ENCODE measurements at regions not wholly inside any gene's neighbourhood (a gene's known extent, or its start where the extent isn't known, plus 50 kb on each side); places are given as distances from the start of the nearest gene placed in this dataset.
A peak's percentile ranks its signal among the peaks of the same experiment; 100 is the strongest.

- H3K27ac ChIP-seq, result no peak overlapping the region
- TF ChIP-seq, protein P1, sequence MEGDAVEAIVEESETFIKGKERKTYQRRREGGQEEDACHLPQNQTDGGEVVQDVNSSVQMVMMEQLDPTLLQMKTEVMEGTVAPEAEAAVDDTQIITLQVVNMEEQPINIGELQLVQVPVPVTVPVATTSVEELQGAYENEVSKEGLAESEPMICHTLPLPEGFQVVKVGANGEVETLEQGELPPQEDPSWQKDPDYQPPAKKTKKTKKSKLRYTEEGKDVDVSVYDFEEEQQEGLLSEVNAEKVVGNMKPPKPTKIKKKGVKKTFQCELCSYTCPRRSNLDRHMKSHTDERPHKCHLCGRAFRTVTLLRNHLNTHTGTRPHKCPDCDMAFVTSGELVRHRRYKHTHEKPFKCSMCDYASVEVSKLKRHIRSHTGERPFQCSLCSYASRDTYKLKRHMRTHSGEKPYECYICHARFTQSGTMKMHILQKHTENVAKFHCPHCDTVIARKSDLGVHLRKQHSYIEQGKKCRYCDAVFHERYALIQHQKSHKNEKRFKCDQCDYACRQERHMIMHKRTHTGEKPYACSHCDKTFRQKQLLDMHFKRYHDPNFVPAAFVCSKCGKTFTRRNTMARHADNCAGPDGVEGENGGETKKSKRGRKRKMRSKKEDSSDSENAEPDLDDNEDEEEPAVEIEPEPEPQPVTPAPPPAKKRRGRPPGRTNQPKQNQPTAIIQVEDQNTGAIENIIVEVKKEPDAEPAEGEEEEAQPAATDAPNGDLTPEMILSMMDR (IDR thresholded peaks at IDR 0.05; ENCODE audit: low read depth, low read length), result no peak
These were observed 265.3 kb upstream of the TGFBR2 start for GRCh38 chr3:30341079-30341478.

GRCh38 chr3:30341851-30342250 is 264.6 kb upstream of the TGFBR2 start:
- no peak overlapping the region for H3K4me3 ChIP-seq
- no peak overlapping the region for H3K27ac ChIP-seq
- H3K4me1 ChIP-seq (ENCODE audit: low read depth), result no peaks in the 10 kb centered on the region
- H3K9me3 ChIP-seq (ENCODE audit: low read depth), result no peaks in the 10 kb centered on the region
- TF ChIP-seq, protein P1 (IDR thresholded peaks at IDR 0.05; ENCODE audit: low read depth, low read length), result no peak
- H3K27me3 ChIP-seq, result no peaks in the 10 kb centered on the region
- no peak for DNase-seq (ENCODE audit: low read depth in 1 of 2, low spot score in 1 of 2)
- no peaks in the 10 kb centered on the region for H3K36me3 ChIP-seq

More at GRCh38 chr3:30341079-30341478, 265.3 kb upstream of the TGFBR2 start:
- no peaks in the 10 kb centered on the region for H3K27me3 ChIP-seq
- DNase-seq (ENCODE audit: low read depth in 1 of 2, low spot score in 1 of 2), result no peak
- no peaks in the 10 kb centered on the region for H3K36me3 ChIP-seq
- no peaks in the 10 kb centered on the region for H3K4me1 ChIP-seq (ENCODE audit: low read depth)
- H3K9me3 ChIP-seq (ENCODE audit: low read depth), result no peaks in the 10 kb centered on the region
- no peak overlapping the region for H3K4me3 ChIP-seq

GRCh38 chr3:30342318-30343060 is 263.9 kb upstream of the TGFBR2 start:
- peak in 1 of 2 donors; percentile 92 for DNase-seq (ENCODE audit: low read depth in 1 of 2, low spot score in 1 of 2)
- H3K27ac ChIP-seq, result no peak overlapping the region
- no peaks in the 10 kb centered on the region for H3K9me3 ChIP-seq (ENCODE audit: low read depth)
- no peak overlapping the region for H3K4me3 ChIP-seq
- H3K36me3 ChIP-seq, result no peaks in the 10 kb centered on the region
- no peaks in the 10 kb centered on the region for H3K4me1 ChIP-seq (ENCODE audit: low read depth)
- no peaks in the 10 kb centered on the region for H3K27me3 ChIP-seq
- TF ChIP-seq, protein P1 (IDR thresholded peaks at IDR 0.05; ENCODE audit: low read depth, low read length), result no peak

DNA sequence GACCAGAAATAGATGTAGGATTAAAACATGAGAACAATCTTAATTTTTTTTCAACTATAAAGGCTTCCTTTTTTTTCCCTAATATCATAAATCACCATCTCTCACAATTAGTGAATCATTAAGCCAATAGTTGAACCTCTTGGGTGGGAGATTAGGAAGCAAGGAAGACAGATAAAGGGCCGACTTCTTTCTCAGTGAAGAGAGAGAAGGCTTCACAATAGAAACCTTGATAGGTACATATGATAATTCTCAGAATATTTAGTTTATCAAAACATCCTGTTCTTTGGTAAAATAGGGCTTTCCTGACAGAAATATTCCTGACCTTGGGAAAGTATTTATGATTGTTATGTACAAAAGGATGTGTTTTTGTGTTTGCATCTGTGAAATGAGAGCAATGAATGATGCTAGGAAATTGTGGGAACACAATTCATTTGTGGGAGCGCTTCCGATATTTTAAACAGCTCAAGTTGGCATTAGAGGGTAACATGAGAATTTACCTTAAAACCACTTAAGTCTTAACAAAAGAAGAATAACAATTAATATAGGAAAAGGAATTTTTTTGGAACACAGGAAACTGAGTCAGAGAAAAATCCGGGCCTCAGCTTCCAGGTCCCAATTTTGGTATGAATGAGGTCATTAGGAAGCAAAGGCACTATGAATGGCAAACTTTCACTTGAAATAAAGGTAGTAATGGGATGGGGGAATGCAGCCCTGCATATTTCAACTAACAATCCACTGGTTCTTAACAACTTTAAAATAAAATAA is 263.2 kb upstream of the TGFBR2 start:
- Histone ChIP-seq H3K4me1 (ENCODE audit: low read depth) (peaks cover 3% of the 10 kb centered on the region), H3K36me3 (no peaks in the 10 kb centered on the region), H3K27me3 (no peaks in the 10 kb centered on the region), H3K9me3 (ENCODE audit: low read depth) (no peaks in the 10 kb centered on the region), H3K4me3 (no peak overlapping the region), H3K27ac (no peak overlapping the region)
- no peak for DNase-seq (ENCODE audit: low read depth in 1 of 2, low spot score in 1 of 2)
- TF ChIP-seq, protein P1 (IDR thresholded peaks at IDR 0.05; ENCODE audit: low read depth, low read length), result no peak

GRCh38 chr3:30343861-30344260 is 262.5 kb upstream of the TGFBR2 start:
- Histone ChIP-seq H3K27ac (no peak overlapping the region), H3K36me3 (no peaks in the 10 kb centered on the region), H3K27me3 (no peaks in the 10 kb centered on the region), H3K4me3 (no peak overlapping the region), H3K9me3 (ENCODE audit: low read depth) (no peaks in the 10 kb centered on the region), H3K4me1 (ENCODE audit: low read depth) (peaks cover 3% of the 10 kb centered on the region)
- TF ChIP-seq, protein P1 (IDR thresholded peaks at IDR 0.05; ENCODE audit: low read depth, low read length), result no peak
- DNase-seq (ENCODE audit: low read depth in 1 of 2, low spot score in 1 of 2), result no peak

Measured in cardiac muscle cell (in vitro differentiated cells and primary cell).